H1 (cell line): ENCODE measurements at regions not wholly inside any gene's neighbourhood (a gene's known extent, or its start where the extent isn't known, plus 50 kb on each side); places are given as distances from the start of the nearest gene placed in this dataset.

Experiments used
- RFX5 ChIP-seq: IDR thresholded peaks from 2 replicates; pipeline ENCODE4 v1.6.1; 2011; ENCODE audit warnings: low read depth, low read length, improper control_type of control experiment, borderline replicate concordance
- SP1 ChIP-seq: IDR thresholded peaks from 2 replicates; pipeline ENCODE4 v1.6.1; 2011; ENCODE audit warnings: low read depth, low read length
- TF ChIP-seq, protein P1 (sequence below): fragments of 300-600 bp; sonication (generic); IDR thresholded peaks from 2 replicates; pipeline ENCODE4 v1.7.1; 2012; ENCODE audit warnings: low read length, moderate library complexity, mild to moderate bottlenecking, inconsistent platforms; ENCODE audit not compliant: insufficient replicate concordance

- TF ChIP-seq, protein P1, sequence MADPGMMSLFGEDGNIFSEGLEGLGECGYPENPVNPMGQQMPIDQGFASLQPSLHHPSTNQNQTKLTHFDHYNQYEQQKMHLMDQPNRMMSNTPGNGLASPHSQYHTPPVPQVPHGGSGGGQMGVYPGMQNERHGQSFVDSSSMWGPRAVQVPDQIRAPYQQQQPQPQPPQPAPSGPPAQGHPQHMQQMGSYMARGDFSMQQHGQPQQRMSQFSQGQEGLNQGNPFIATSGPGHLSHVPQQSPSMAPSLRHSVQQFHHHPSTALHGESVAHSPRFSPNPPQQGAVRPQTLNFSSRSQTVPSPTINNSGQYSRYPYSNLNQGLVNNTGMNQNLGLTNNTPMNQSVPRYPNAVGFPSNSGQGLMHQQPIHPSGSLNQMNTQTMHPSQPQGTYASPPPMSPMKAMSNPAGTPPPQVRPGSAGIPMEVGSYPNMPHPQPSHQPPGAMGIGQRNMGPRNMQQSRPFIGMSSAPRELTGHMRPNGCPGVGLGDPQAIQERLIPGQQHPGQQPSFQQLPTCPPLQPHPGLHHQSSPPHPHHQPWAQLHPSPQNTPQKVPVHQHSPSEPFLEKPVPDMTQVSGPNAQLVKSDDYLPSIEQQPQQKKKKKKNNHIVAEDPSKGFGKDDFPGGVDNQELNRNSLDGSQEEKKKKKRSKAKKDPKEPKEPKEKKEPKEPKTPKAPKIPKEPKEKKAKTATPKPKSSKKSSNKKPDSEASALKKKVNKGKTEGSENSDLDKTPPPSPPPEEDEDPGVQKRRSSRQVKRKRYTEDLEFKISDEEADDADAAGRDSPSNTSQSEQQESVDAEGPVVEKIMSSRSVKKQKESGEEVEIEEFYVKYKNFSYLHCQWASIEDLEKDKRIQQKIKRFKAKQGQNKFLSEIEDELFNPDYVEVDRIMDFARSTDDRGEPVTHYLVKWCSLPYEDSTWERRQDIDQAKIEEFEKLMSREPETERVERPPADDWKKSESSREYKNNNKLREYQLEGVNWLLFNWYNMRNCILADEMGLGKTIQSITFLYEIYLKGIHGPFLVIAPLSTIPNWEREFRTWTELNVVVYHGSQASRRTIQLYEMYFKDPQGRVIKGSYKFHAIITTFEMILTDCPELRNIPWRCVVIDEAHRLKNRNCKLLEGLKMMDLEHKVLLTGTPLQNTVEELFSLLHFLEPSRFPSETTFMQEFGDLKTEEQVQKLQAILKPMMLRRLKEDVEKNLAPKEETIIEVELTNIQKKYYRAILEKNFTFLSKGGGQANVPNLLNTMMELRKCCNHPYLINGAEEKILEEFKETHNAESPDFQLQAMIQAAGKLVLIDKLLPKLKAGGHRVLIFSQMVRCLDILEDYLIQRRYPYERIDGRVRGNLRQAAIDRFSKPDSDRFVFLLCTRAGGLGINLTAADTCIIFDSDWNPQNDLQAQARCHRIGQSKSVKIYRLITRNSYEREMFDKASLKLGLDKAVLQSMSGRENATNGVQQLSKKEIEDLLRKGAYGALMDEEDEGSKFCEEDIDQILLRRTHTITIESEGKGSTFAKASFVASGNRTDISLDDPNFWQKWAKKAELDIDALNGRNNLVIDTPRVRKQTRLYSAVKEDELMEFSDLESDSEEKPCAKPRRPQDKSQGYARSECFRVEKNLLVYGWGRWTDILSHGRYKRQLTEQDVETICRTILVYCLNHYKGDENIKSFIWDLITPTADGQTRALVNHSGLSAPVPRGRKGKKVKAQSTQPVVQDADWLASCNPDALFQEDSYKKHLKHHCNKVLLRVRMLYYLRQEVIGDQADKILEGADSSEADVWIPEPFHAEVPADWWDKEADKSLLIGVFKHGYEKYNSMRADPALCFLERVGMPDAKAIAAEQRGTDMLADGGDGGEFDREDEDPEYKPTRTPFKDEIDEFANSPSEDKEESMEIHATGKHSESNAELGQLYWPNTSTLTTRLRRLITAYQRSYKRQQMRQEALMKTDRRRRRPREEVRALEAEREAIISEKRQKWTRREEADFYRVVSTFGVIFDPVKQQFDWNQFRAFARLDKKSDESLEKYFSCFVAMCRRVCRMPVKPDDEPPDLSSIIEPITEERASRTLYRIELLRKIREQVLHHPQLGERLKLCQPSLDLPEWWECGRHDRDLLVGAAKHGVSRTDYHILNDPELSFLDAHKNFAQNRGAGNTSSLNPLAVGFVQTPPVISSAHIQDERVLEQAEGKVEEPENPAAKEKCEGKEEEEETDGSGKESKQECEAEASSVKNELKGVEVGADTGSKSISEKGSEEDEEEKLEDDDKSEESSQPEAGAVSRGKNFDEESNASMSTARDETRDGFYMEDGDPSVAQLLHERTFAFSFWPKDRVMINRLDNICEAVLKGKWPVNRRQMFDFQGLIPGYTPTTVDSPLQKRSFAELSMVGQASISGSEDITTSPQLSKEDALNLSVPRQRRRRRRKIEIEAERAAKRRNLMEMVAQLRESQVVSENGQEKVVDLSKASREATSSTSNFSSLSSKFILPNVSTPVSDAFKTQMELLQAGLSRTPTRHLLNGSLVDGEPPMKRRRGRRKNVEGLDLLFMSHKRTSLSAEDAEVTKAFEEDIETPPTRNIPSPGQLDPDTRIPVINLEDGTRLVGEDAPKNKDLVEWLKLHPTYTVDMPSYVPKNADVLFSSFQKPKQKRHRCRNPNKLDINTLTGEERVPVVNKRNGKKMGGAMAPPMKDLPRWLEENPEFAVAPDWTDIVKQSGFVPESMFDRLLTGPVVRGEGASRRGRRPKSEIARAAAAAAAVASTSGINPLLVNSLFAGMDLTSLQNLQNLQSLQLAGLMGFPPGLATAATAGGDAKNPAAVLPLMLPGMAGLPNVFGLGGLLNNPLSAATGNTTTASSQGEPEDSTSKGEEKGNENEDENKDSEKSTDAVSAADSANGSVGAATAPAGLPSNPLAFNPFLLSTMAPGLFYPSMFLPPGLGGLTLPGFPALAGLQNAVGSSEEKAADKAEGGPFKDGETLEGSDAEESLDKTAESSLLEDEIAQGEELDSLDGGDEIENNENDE: no peak
- TF ChIP-seq RFX5: no peak
- TF ChIP-seq SP1: no peak
- TF ChIP-seq, all 59 proteins: peak for 0
Observed at GRCh38 chr11:116537121-116537520, 235.7 kb downstream of the BUD13 start (continued).
